NCI-H748 (cell line): ENCODE measurements at regions not wholly inside any gene's neighbourhood (a gene's known extent, or its start where the extent isn't known, plus 50 kb on each side); places are given as distances from the start of the nearest gene placed in this dataset.
A peak's percentile ranks its signal among the peaks of the same experiment; 100 is the strongest.

Experiments used
- DNase-seq: peaks from one replicate; lab custom pipeline; 2025; ENCODE audit not compliant: unreplicated experiment; lab: John Stamatoyannopoulos, UW

DNA sequence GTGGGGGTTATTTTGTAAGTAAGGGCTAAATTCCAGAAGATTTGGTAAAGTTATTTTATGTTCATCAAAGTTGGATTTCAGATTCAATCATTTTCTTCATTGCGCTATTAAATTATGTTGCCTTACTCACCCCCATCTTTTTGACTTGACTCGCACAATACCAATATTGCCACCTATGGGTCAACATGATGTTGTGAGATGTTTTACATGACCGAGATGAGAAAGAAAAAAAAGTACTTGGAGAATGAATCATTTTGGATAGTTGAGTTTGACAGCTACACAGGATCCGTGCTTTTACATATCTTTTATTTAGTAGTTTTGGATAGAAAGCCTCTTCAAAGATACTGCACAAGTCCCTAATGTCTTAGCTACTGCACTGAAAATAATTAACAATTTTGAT lies 224.2 kb upstream of the EMCN start:
- DNase-seq: no peak

DNA sequence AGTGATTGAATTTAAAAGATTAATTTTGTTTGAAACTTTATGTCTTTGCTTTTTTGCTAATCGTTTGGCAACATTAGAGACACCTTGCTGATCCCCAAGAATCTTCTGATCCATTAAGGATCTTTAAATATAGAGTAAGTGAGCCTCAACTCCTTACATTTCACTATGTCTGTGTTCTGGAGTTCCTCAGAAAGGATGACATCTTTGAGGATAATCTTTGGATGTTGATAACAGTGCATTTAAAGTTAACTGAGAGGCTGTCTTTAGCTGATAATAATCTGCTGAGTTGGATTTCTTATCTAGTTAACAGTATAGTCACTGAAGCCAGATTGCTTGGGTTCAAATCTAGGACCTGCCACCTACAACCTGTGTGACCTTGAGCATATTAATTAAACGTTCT lies 221.6 kb upstream of the EMCN start:
- no peak for DNase-seq

DNA sequence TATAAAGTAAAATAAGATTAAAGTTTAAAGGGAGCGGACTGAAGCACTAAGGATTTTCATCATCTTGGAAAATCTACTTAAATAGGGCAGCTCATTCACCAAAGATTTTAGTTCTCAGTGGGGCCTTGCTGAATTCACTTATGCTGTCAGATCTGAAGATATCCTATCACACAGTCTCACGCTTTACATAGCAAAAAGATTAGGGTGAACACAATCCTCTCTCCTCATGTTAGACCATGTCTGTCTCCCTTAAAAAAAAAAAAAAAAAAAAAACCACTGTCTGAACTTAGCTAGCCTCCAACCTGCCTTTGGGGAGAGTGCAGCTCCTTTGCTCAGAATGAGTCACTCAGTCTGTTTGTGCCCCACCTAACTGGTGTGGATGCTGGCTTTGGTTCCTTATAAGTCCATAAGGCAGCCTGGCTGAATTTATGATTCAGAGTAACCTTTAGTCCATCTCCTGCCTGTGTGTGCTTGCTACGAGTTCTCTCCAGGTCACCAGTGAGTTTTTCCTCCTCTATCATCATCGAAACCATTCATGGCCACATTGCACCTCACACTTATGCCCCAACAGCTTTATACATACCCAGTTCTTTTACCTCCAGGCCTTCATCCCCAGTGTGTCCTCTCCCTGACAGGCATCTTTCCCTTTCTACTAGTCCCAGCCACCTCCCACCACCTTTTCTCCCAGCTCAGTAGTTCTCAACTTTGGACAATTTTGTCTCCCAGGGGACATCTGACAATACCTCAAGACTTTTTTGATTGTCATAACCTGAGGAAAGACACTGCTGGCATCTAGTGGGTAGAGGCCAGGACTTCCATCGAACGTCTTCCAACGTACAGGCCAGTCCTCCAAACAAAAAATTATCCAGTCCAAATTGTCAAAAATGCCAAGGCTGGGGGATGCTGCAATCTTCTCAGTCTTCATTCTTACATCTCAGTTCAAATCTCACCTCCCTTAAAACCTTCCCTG lies 220.7 kb upstream of the EMCN start:
- no peak for DNase-seq

DNA sequence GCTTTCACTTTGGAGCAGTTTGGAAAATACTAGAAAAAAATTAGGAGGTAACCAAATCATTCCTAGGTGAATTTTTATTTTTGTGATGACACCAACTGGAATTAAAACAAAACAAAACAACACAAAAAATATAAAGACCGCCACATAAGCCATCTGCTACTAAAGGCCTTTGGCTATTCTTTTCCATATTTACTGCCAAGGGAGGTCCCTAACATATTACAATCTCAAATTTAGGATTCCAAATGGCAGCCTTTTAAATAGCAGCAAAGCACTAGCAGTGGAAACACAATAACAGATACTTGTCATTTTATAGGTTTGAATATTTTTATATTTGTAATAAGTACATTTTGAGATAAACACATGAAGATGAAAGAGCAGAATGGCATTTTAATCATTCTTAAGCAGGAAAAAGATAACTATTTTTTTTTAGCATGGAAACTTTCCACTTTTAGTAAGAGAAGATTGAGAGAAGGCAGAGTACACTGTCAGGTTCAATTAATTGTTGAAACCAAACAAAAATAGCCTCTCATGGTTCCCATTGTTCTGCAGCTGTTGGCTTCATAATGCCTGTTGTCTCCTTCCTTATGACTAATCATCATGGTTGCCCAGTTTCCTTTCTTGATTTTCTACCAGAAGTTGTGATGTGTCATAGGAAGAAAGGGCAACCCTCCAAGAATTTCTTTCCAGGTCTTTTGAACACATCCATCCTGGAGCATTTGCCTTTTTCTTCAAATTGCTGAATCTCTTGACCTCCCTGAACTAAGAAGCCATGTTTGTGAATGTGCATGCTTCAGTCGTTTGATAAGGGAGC lies 219.0 kb upstream of the EMCN start:
- DNase-seq: peak; percentile 3

DNA sequence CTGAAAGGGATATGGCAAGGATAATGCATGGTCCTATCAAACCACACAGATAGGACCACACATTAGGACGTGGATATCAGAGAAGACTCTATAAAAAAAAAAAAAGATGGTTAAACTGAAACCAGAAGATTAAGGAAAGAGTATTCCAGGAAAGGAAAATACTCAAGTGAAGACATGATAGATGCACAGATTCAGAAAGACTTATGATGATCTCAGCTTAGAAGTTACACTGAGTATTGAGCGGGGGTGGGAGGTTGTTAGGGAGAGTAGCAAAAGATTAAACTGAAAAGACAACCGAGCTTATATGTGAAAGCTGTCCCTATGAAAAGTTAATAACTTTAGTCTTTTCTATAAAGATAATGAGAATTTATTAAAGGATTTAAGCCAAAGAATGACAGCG lies 211.0 kb upstream of the EMCN start:
- no peak for DNase-seq

DNA sequence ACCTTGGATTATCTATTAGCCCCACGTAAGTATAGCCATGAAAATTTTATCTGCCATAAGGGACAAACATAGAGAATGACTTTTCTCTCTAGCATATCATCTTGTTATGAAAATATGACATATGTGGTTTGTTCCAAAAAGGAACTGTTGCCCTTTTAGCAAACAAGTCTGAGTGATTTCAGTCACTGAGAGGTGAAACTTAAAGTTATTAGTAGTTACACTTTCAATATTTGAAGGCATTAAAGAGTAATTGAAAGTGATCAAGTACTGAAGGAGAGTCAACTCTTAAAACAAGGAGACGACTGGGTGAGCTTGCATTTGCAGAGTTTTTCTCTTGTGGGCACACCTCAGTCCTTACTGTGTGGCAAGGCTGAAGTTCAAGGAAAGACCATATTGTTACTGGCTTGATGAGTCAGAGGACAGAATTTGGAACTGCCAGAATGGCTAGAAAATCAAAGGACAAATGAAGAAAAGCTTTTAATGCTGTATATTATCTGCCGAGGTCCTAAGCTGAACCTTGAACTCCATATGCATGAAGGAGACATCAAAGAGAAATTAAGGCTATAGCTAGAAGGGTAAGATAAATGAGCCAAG lies 205.1 kb upstream of the EMCN start:
- DNase-seq: no peak

DNA sequence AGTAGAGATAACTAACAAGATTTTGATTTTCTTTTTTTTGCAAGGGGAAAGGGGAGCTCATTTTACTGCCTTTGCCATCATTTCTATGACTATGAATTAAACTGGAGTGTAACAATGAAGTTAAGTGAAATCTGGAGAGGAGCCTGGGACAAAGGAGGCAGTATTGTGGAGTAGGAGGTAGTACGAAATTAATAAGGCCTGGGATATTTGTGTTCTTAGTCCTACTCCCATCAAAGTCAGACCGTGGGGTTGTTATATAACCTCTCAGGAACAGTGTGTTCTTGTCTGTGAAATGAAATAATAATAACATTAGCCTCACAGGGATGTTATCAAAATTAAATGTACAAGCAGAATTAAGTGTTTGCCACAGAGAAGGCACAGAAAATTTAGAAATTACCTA lies 204.3 kb upstream of the EMCN start:
- no peak for DNase-seq

DNA sequence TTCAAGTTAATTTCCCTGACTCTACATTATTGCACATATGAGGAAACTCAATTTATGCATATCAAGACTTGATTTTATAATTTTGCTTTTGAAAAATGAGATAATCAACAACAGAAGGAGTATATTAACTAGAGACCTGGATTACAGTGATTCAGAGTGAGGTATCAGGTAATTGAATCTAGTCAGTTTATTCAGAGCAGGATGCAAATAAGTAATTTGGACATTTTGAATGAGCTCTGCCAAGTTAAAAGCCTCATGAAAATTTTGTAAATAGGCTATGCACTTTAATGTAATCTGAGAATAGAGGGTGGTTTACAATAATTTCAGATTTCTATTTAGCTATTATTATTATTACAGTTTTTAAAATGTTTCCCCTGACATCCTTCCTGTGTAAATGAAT lies 203.7 kb upstream of the EMCN start:
- no peak for DNase-seq

DNA sequence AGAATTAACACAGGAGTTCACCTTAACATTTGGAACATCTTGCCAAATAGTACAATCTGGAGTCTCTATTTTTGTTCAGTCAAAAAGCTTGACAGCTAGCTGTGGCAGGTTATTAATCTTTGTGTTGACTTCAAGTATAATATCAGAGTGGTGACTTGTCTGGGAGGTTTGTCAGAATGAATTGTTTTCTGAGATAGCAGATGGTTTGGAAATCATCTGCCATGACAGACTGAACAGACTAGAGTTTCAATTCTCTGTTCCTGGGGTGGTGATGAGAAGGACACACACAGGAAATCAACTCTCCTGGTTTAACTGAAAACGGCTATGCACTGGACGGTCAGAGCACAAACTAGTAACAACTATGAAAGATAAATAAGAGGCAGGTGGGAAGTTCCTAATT lies 203.3 kb upstream of the EMCN start:
- DNase-seq: no peak

DNA sequence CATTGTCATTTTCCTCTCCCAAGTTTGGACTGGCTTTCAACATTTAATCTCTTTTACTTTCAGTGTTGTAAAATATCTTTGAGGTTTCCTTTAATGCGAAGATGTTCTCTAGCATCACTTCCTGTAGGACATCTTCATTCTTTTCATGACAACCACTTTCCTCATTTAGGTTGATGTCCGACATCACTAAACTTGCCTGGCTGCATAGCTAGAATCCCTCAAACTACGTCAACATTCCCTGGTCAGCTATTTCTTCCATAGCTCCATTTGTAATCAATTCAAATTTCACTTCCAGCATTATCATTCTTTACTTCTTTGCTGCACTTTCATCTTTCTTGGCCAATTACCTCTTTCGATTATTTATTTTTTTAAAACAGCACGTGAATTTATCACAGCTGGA lies 198.6 kb upstream of the EMCN start:
- no peak for DNase-seq

DNA sequence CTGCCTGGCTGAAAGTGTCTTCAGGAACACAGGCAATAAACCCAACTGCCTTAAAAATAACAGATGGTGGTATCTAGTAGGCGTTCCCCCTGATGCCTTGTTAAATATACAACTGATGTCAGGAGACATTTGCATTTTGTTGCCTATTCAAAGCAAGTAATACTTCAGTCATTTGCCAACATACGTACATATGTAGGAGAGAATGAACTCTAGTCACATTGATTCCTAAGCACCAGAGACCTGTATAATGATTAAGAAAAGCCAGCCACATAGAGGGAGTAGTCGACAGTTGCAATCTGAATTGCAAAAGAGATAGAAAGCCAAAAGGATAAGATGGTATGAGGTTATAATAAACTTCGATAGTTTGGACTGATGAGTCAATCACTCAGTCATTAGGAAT lies 191.0 kb upstream of the EMCN start:
- no peak for DNase-seq

DNA sequence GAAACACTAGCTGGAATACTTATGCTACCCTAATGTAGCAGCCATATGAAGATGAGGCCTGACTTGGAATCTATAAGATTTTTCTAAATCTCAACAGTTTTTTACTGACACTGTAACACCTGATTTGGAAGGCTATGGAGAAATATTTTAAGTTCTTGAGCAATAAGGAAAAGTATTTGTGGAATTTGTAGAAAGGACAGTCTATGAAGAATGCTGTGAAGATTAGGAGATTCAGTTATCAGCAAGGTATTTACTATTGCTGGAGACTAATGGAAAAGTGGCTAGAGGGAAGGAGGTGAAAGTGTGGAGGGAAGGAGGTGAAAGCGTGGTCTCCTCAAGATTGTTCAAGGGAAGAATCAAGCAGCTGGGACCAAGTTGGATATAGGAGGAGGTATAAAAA lies 190.0 kb upstream of the EMCN start:
- no peak for DNase-seq

DNA sequence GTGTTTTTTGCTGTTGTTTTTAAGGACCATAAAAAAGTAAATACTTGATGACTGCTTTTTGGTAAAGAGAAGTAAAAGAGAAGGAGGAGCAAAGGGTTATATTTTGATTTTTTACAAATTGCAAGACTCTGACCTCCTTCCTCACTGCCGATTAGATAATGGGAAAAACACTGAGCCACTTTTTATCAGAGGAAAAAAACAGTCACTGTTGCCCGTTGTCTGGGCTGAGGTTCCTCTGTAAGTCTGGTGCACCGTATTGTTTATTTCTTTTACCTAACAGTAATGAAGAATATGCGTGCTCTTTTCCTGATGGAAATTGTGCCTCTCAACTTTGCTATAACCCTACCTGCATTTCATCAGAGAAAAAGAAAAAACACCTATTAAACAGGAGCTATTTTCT lies 178.7 kb upstream of the EMCN start:
- DNase-seq: no peak

DNA sequence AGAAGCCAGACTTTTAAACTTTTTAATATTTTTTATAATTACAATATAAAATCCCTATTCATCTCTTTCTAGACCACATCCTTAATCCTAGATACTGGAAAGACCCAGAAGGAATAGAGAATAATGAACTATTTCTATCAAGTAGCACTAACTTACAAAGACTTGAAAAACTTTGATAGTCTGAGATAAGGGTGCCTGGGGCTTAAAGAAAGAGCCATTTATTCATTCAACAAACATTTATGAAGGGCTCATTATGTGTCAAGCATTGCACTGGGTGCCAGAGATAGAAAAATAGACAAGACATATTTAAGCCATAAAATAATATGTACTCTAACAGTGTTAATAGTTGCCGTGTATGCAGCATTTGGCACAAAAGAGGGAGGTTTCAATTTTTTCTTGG lies 178.0 kb upstream of the EMCN start:
- DNase-seq: no peak

DNA sequence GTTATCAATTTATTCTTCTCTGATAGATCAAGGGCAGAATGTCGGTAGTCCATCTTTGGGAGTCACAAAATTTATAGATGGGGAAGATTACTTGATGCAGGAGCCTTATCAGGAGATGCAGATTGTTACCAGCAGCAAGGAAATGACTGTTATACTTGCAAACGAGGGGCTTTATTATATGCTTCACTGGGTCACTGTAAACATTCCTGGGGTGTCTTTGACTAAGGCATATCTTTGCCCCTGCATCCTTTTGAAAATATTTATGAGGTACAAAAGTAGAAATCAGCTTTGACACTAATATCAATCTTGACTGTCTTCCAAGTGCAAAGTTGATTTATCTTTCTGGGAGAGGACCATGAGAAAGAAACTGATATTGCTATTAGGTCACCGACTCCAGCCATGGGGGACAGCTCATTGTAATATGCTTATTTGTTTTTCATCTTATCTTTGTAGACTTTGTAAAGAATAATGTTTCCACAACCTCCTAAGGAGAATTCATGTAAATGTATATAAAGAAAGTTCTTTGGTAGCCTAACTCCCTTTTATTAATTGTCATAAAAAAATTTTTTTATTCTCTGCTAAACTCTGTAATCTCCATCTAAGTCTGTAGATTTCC lies 177.3 kb upstream of the EMCN start:
- no peak for DNase-seq

DNA sequence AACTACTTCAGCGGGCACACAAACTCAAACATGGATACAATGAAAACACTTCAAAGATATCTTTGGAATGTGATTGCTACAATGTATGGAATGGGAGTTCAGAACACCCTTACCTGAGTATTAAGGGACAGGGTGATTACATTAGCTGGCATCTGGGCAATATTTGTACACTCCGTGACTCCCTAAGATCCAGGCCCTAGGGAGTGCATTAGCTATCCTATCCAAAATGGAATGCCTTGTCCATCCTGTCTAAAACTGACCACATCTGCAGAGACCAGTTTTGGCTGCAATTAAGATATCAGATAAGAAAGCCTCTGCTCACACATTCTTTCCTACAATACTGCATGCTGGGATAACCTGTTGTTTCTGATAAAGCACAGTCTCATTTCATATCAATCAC lies 176.6 kb upstream of the EMCN start:
- no peak for DNase-seq

DNA sequence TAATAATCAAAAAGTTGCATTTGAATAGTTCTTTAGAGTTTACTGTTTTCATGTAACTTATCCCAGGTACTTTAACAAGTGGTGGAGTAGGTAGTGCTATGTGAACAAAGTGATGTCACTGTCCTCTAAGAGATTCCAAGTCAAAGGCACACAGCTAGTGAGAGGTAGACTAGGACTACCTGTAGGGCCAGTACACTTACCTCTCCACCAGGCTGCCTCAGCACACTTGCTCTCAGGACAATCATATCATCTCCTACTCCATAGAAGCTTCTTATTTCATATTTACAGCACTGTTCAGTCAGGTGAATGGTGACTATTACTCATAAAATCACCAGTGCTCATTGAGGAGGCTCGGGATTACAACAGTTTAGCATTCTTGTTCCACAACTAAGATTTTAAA lies 173.0 kb upstream of the EMCN start:
- no peak for DNase-seq

DNA sequence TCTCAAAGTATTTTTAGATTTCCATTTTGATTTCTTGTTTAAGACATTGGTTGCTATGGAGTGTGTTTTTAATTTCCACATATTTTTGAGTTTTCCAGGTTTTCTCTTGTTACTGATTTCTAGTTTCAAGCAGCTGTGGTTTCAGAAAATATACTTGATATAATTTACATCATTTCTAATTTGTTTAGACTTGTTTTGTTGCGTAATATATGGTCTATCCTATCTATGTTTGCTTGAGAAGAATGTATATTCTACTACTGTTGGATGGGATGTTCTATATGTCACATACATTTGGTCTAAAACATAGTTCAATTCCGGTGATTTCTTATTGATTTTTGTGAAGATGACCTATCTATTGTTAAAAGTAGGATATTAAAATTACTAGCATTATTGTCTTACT lies 170.5 kb upstream of the EMCN start:
- DNase-seq: no peak

DNA sequence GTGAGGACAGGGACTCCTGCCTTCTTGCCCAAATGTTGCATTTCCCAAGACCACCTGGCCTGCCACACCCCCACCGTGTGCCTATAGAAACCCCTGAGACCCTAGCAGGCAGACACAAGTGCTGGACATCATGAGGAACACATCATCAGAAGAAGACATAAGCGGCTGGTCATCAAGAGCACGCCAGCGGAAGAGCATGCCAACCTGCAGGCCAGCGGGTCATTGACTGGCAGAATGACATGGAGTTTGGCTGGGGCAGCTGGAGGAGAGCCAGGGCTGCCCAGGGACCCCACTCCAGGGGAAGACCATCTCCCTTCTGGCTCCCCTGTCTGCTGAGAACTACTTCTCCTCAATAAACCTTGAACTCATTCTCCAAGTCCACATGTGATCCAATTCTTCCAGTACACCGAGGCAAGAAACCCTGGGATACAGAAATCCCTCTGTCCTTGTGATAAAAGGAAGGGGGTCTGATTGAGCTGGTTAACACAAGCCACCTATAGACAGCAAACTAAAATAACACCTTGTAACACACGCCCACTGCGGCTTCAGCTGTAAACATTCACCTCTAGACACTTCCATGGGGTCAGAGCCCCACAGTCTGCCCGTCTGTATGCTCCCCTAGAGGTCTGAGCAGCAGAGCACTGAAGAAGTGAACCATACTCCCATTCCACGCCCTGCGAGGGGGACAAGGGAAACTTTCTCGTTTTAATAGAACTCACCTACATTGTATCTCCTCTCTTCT lies 164.8 kb upstream of the EMCN start:
- DNase-seq: no peak

DNA sequence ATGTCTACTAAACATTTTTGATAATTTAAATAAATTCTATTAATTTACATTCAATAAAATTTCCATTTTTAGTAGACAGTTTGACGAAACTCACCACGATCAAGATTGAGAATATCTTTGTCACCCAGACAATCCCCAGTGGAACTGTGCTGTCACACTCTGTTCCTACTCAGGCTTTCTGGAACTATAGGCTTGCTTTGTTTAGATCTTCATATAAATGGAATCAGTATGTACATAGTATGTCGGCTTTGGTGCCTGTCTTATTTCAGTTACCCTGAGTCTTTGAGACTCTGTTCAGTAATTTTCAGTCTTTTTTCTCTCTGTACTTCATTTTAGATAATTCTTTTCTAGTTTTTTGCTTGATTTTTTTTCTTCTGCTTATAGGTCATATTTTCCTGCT lies 163.5 kb upstream of the EMCN start:
- DNase-seq: no peak

DNA sequence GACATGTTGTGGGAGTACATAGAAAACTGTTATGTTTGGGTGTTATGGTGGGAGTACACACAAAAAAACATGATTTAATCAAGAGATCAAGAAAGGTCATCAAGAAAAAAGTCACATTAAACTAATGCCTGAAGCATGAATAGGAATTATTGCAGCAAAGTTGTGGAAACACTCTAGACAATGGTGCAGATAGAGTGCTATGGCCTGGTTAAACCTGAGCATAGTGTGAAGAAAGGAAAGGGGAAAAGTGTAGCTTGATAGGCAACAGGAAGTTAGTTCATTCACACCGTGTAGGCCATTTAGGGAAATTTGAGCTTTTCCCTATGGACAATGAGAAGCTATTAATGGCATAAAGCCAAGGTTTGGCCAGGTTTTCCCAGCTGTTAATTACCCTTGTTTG lies 162.1 kb upstream of the EMCN start:
- peak; percentile 83 for DNase-seq
